Cardiac muscle cell (in vitro differentiated cells and primary cell): ENCODE measurements at regions not wholly inside any gene's neighbourhood (a gene's known extent, or its start where the extent isn't known, plus 50 kb on each side); places are given as distances from the start of the nearest gene placed in this dataset.

Source experiments
- DNase-seq, 2 donors: peaks; one replicate each; pipeline versions ENCODE4 v3.0.0 to v3.0.0-alpha.2; 2010 to 2017; ENCODE audit warnings: low read depth in 1 of 2, low spot score in 1 of 2
- H3K27ac ChIP-seq: fragments of 200-600 bp; sonication (generic); 2 replicates; pipeline ENCODE4 v1.5.1; 2016
- H3K27me3 ChIP-seq: fragments of 200-600 bp; sonication (generic); 2 replicates; pipeline ENCODE4 v1.6.0; 2016; ENCODE audit warnings: control low read depth
- H3K36me3 ChIP-seq: fragments of 200-600 bp; sonication (generic); 2 replicates; pipeline ENCODE4 v1.5.1; 2016; ENCODE audit warnings: control low read depth
- H3K4me1 ChIP-seq: fragments of 200-600 bp; sonication (generic); 2 replicates; pipeline ENCODE4 v1.8.1; 2017; ENCODE audit warnings: low read depth, mild to moderate bottlenecking, mixed run types
- H3K4me3 ChIP-seq: fragments of 200-600 bp; sonication (generic); 2 replicates; pipeline ENCODE4 v1.5.1; 2016; ENCODE audit warnings: mild to moderate bottlenecking
- H3K9me3 ChIP-seq: fragments of 200-600 bp; sonication (generic); 2 replicates; pipeline ENCODE4 v1.5.1; 2017; ENCODE audit warnings: low read depth, mild to moderate bottlenecking, control low read depth
- TF ChIP-seq, protein P1 (sequence below): IDR thresholded peaks from 2 replicates; pipeline ENCODE4 v1.5.1; 2012; ENCODE audit warnings: low read depth, mild to moderate bottlenecking, low read length

- H3K27me3 ChIP-seq: no peaks in the 10 kb centered on the region
- no peak for DNase-seq
Observed at GRCh38 chr13:70284371-70284770, 176.1 kb upstream of the KLHL1 start.

GRCh38 chr13:70275841-70276240 lies 167.6 kb upstream of the KLHL1 start:
- Histone ChIP-seq H3K9me3 (no peaks in the 10 kb centered on the region), H3K4me3 (no peak overlapping the region), H3K27me3 (no peaks in the 10 kb centered on the region), H3K27ac (no peak overlapping the region), H3K36me3 (no peaks in the 10 kb centered on the region), H3K4me1 (no peaks in the 10 kb centered on the region)
- no peak for DNase-seq
- TF ChIP-seq, protein P1, sequence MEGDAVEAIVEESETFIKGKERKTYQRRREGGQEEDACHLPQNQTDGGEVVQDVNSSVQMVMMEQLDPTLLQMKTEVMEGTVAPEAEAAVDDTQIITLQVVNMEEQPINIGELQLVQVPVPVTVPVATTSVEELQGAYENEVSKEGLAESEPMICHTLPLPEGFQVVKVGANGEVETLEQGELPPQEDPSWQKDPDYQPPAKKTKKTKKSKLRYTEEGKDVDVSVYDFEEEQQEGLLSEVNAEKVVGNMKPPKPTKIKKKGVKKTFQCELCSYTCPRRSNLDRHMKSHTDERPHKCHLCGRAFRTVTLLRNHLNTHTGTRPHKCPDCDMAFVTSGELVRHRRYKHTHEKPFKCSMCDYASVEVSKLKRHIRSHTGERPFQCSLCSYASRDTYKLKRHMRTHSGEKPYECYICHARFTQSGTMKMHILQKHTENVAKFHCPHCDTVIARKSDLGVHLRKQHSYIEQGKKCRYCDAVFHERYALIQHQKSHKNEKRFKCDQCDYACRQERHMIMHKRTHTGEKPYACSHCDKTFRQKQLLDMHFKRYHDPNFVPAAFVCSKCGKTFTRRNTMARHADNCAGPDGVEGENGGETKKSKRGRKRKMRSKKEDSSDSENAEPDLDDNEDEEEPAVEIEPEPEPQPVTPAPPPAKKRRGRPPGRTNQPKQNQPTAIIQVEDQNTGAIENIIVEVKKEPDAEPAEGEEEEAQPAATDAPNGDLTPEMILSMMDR: no peak

More at GRCh38 chr13:70284371-70284770, 176.1 kb upstream of the KLHL1 start:
- Histone ChIP-seq H3K36me3 (no peaks in the 10 kb centered on the region), H3K9me3 (no peaks in the 10 kb centered on the region), H3K4me3 (no peak overlapping the region), H3K4me1 (no peaks in the 10 kb centered on the region), H3K27ac (no peak overlapping the region)
- TF ChIP-seq, protein P1: no peak

DNA sequence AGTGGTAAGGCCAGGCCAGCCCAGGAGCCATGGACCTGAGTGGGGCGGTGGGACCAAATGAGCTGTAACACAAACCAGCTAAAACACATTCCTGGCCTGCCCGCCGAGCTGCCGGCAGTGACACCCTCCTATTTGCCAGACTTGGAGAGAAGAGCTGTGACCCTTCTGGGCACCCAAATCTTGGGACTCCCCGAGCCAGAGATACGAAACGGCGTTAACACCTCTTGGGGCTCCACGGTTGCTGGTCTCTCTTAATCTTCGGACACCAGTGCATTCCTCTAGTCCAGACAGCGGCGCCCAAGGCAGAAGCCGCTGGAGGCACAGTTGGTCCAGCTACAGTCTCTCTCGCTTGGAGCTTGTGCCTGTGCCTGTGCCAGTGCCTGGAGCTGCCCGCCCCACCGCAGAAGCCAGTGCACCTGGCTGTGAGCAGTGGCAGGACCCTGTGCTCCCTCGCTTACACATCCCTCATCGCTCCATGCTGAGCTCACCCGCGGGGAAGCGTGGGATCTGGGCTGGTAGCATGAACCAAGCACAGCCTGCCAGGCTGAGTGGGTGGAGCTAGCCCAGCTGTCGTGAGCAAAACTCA lies 147.2 kb upstream of the KLHL1 start:
- H3K27ac ChIP-seq: no peak overlapping the region
- H3K9me3 ChIP-seq: no peaks in the 10 kb centered on the region
- no peak for DNase-seq
- no peaks in the 10 kb centered on the region for H3K27me3 ChIP-seq
- H3K36me3 ChIP-seq: no peaks in the 10 kb centered on the region
- TF ChIP-seq, protein P1: no peak
- no peak overlapping the region for H3K4me3 ChIP-seq
- peaks cover 6% of the 10 kb centered on the region for H3K4me1 ChIP-seq

DNA sequence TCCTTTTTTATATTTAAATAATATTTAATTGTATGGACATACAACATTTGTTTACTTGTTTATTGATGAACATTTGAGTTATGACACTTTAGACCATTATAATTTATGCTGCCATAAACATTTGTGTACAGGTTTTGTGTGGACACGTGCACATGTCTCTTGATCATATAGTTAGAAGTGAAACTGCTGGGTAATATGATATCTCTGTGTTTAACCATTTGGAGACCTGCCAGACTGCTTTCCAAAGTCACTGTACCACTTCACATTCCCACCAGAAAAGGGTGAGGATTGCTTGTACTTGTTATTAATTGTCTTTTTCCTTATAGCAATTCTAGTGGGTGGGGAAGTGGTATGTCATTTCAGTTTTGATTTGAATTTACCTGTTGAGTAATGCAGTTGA lies 145.6 kb upstream of the KLHL1 start:
- Histone ChIP-seq H3K36me3 (no peaks in the 10 kb centered on the region), H3K9me3 (no peaks in the 10 kb centered on the region), H3K27ac (no peak overlapping the region), H3K4me1 (peaks cover 6% of the 10 kb centered on the region), H3K27me3 (no peaks in the 10 kb centered on the region), H3K4me3 (no peak overlapping the region)
- peak in 1 of 2 donors; percentile 61 for DNase-seq
- TF ChIP-seq, protein P1: no peak

DNA sequence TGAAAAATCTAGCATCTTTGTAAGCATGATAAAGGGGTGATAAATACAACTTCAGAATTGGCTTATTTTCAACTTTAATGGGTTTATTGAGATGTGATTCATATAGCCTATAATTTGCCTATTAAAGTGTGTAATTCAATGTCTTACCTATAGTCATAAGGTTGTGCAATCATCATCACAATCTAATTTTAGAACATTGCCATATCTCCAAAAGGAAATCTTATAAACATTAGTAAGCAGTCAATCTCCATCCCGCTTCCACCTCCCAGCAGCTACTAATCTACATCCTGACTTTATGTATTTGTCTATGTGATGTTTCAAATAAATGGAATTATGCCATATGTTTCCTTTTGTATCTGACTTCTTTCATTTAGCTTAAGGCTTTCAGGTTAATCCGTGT lies 145.2 kb upstream of the KLHL1 start:
- TF ChIP-seq, protein P1: no peak
- DNase-seq: no peak
- Histone ChIP-seq H3K36me3 (no peaks in the 10 kb centered on the region), H3K4me1 (peaks cover 6% of the 10 kb centered on the region), H3K9me3 (no peaks in the 10 kb centered on the region), H3K4me3 (no peak overlapping the region), H3K27me3 (no peaks in the 10 kb centered on the region), H3K27ac (no peak overlapping the region)
